ENCODE measurements at regions not wholly inside any gene's neighbourhood (a gene's known extent, or its start where the extent isn't known, plus 50 kb on each side); places are given as distances from the start of the nearest gene placed in this dataset.

DNA sequence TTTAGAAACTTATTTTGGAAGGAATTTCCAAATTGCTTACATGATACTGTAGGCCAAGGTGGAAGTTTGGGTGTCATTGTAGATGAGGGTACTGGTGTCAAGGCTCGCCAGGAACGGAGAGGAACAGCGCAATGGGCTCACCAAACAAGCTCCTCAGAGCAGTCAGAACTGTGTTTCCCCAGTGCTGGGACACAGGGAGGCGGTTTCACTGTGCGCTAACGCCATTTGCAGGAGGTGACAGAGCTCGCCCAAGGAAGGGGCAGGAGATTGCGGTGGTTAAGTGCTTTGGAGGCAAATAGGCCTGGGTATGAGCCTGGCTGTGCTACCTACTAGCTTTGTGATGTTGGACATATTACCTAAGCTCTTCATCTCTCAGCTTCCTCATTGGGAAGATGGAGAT is 57.3 kb downstream of the HHEX start:
- no peak for DNase-seq (ENCODE audit: low spot score)

DNA sequence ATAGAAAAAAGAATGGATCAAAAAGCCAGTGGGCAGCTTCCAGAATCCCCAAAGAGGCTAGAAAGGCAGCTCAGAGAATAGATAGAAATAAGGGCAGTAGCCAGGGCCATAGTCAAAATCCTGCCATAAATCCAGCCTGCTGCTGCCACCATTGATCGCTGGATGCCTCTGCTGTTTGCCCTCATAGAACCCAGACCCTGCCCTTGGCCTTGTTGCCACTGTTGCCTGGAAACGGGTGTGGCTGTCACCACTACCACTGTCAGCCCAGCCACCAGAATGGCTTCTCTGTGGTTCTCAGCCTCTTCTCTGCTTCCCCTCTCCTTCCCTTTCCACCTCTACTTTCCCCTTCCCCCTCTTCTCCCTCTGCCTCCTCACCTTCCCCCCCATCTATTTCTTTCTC is 57.8 kb downstream of the HHEX start:
- DNase-seq (ENCODE audit: low spot score): no peak

DNA sequence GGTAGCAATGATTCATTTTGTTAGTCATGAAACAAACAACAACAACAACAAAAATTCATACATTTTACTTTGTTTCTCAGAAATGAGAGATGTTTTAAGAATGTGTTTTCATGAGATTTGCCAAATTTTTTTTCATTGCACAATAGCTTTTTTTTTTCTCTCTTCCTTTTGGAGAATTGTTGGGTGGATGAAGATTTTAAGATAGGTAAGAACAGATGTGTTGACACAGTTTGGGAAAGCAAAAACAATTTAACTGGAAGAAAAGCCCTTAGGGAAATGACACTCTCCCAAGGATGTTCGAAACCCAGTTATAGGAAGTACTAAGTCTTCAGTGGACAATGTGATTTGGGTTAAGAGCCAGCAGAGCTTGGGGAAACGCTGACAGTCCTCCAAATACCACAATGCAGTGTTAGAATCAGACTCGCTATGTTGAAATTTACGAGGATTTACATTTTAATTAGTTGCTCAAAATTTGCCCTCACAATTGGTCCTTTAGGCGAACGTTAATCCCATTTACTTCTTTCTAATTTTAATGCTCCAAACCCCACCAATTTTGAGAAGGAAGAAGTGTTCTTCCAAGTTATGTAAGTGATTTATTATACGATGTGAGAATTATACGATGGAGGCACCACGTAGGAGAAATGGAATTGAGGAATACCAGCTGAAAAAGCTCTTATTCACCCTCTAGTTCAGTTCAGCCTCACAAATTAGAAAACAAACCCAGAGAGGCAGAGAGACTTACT is 61.2 kb downstream of the HHEX start:
- DNase-seq (ENCODE audit: low spot score): no peak

DNA sequence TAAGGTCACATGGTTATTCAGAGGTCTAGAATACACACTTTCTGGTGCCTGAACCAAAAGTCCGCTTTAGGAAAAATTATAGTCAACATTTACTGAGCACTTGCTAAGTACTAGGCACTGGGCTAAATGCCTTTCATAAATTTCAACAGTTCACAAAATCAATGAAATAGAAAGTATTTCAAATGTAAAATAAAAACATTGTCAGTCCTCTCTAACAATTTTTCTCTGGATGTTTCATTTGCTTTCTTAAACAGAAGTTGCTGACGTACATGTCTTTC is 61.7 kb downstream of the HHEX start:
- no peak for DNase-seq (ENCODE audit: low spot score)

DNA sequence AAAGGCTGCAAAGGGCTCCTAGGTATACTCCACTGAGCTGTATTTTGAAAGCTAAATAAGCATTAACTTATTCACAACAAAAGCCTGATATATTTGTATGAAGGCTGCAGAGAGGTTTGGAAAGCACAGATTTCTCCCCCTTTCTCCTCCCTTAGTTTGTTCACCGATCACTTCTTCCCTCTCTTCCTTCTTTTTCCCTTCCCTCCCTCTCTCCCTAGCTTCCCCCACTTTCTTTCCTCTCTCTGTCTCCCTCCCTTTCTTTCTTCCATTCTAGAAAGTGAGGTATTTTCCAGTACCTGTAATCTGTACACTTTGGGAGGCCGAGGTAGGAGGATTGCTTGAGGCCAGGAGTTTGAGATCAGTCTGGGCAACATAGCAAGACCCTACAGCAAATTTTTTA is 62.1 kb downstream of the HHEX start:
- DNase-seq (ENCODE audit: low spot score): no peak

DNA sequence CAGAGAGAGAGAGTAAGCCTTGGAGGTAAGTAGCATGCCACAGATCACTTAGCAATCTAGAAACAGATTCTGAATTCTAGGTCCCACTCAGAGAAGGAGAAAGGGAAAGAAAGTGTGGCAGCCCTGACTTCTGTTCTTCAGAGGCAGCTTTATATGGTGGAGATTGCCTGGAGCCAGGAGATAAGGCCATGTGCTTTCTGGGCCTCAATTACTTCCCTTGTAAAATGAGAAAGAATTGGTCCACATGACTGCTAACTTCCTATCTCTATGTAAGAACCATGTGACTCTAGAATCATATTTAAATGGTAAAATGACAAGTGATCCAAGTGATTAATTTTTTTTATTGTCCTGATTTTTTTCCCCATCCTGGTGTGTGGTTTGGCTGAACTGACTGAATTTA is 64.1 kb downstream of the HHEX start:
- no peak for DNase-seq (ENCODE audit: low spot score)

DNA sequence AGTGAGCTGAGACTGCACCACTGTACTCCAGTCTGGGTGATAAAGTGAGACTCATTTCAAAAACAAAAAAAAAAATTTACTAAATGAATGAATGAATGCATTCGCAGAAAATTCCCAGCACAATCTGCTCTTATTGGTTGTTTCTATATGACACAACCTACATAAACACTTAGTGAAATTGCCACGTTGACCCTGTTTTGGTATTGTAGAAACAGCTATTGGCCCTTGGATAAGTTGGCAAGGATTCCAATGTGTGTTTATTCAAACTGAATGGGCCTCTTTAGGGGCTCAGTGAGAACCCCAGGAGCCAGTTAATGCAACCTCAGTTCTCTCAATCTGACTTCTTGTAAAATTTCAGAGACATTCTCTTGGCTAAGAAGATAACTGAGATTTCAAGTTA is 66.0 kb downstream of the HHEX start:
- no peak for DNase-seq (ENCODE audit: low spot score)

DNA sequence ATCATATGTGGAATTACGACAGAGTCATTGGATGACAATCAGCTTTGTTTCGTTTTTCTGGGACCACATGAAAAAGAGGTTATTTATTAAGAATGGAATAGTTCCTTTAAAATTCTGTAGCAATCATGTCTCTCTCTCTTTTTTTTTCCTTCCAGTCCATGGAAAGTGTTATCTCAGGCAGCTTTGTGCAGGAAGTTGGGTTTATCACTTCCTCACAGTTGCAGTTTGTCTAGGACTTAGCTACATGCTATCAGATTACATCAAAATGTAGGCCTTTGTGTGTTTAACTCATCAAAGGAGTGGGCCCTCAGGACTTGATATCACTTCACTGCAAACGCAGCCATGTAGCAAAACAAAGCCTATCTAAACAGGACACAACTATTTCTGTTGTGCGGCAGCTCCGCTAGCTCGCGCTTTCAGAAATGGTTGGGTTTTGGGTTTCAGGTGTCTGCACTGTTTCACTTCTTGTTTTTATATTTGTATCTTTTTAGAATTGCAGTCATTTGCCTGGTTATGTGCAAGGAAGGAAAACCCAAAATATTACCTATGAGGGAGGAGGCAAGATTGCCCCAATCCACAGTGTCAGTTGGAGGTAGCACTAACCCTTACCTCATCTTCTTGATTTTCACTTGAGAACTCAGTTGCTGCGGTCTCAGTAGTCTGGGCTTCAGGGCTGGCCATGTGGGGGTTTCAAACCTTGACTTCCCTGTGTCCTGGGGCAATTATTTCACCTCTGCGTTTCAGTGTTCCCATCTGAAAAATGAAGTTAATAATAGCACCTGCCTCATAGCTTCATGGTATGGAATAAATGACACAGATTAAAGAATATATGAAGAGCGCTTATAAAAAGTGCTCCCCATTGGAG is 66.7 kb downstream of the HHEX start:
- no peak for DNase-seq (ENCODE audit: low spot score)

DNA sequence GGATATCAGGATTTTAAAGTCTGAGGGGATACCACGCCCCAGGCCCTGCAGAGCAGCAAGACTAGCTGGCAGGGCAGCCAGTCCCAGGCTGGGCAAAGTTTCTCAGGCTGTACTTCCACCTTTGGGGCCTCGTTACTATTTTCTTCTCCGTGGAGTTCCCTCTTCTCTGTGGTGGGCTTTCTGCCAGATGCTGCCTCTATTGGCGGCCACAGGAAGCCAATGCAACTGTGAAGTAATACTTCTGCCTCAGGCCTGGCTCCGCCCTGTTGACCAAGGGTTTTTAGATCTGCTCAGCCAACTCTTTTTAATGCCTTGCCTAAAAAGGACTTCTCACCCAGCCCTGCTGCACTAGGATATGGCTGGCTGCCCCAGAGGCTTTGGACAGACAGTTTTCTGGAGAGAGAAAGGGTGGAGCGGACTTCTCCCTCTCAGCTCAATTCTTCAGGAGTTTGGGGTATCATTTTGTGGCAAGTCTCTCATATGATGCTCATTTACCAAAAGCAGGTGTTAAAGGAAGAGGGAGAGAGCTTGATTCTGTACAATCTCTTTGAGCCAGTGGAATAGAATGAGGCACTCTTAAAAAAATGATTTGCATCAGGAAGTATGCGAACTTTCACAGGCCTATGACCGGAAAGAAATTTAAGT is 67.4 kb downstream of the HHEX start:
- DNase-seq (ENCODE audit: low spot score): peak; percentile 90

DNA sequence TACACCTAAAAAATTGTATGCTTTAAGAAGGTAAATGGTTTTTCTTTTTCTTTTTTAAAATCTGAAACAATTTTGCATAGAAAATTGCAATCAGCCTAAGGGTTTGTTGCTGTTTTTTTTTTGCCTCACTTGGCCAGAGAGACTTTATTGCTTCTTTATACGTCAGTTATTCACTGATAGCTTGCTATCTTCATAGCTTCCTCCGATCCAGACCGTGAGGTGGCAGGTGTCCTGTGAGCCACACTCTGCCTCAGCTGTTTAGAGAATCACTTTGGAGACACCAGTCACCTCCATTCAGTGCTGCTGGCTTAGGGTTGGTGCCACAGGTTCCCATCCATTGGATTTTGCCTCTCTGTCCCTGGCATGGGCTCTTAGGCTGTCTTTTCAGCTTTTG is 68.0 kb downstream of the HHEX start:
- DNase-seq (ENCODE audit: low spot score): no peak

DNA sequence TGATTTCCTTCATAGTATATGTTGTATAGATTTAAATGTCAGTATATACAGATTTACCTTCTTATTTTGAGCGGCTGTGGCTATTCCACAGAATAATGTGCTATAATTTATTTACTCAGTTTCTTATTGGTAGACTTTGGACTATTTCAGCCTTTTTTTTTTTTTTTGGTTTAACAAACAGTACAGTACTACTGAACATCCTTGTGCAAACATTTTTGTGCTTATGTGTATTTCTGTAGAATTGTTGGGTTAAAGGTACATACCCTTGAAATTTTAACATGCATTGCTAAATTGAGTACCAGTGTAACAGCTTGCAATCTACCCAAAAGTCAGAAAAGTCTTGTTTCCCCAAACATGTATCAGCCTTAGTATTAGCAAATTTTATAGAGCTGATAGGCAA is 68.8 kb downstream of the HHEX start:
- no peak for DNase-seq (ENCODE audit: low spot score)

DNA sequence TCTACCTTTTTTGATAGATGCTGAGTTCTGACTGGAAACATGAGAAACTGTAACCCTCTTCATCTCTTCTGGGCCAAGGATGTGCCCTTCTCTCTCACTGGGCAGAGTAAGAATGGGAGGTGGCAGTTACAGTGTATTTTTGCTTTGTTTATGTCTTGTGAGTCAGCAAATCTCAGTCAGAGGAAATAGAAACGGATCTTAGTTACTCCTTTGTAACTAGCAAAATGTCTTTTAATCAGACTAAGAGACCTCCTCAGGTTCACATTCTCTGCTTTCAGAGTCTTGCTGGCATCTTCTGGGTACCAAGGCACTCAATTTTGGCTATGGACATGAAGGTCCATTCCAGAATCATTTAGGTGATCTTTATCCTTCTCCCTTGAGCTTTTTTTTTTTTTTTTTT is 70.9 kb downstream of the HHEX start:
- DNase-seq (ENCODE audit: low spot score): no peak

DNA sequence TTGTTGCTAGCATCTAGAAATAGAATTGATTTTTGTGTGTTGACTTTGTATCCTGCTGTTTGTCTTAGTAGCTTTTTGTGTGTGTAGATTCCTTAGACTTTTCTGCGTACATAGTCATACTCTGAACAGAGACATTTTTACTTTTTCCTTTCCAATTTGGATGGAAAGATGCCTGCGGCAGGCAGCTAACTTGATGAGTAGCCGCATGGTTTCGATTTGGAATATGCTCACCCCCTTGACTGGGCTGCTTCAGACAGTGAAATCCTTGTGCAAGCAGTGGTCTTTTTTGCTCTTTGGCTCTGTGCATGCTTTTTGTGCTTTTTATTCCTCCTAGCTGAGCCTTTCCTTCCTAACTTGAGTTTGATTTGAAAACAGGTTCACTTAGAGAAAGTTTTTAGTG is 71.8 kb downstream of the HHEX start:
- DNase-seq (ENCODE audit: low spot score): no peak

DNA sequence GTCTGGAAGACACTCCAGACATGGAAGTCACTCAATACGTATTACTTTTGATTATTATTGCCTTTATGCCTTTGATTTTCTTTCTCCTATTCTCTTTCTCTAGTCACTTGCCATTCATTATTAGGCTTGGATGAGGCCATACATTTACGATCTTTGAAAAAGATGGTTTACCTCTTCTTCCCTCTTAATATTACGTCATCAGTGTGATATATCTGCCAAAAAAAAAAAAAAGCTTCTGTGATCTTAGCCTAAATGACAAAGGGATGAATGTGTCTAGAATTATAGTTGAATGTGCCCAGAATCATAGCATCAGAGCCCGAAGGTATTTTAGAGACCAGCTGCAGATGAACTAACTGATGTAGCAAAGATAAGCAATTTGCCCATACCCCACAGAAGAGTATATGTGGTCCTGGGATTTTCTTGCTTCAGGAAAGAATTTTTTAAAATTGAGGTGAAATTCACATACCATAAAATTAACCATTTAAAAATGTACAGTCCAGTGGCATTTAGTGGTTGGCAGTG is 73.9 kb downstream of the HHEX start:
- no peak for DNase-seq (ENCODE audit: low spot score)

DNA sequence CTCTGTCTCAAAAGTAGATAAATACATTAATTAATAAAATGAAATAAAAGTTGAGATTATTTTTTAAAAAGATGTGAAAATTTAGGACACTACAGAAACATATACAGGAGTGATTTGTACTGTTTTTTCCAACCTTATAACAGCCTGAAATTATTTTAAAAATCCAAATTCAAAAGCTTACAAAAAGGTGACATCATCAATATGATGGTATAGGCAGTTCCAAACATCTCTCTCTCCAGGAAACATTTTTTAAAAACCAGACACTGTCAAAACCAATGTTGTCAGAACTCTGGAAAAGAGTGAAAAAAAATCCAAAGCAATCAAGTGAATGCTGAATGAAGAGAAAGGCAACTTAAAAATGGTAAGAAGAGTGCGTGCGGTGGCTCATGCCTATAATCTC is 76.7 kb downstream of the HHEX start:
- no peak for DNase-seq (ENCODE audit: low spot score)

DNA sequence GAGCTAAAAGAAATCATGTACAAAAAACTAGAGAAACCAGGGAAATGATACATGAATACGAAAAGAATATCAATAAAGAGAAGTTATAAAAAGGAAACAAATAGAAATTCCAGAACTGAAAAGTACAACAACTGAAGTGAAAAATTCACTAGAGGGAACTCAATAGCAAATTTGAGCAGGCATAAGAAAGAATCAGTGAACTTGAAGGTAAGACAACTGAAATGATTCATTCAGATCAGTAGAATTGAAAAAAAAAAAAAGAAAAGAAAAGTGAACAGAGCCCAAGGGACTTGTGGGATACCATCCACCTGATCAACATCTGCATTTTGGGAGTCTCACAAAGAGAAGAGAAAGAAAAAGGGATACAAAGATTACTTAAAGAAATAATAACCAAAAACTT is 78.3 kb downstream of the HHEX start:
- DNase-seq (ENCODE audit: low spot score): no peak

DNA sequence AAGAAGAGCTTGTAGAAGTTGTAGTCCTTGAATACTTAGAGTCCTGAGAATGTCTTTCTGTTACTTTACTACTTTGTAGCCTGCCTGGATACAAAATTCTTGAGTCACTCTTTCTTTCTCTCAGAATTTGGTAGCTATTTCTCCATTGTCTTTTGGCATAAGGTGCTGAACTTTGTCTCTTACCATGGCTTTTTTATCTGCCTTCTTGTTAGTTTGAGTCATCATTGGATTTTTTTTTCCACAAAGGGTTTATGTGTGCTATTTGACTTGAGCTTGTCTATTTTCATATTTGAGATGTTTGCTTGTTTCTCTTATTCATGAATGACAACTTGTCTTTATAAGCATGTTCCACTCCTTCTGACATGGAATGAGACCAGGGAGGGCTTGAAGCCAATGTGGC is 74.5 kb upstream of the EXOC6 start:
- DNase-seq (ENCODE audit: low spot score): no peak

DNA sequence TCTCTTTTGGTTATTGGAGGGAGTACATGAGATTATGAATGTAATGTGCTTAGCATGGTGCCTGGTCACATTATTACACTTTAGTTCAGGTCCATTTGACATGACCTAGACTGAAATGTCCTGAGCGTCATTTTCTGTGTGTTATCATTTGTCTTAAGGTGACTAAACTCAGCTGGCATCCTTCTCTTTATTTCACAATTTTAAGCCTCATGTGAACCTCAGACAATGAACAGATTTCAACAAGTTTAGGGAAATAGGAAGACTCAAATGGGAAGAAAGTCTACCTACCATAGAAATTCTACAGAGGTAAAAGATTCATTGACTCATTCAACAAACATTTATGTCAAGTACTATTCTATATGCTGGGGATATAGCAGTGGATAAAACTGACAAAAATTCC is 70.2 kb upstream of the EXOC6 start:
- no peak for DNase-seq (ENCODE audit: low spot score)

DNA sequence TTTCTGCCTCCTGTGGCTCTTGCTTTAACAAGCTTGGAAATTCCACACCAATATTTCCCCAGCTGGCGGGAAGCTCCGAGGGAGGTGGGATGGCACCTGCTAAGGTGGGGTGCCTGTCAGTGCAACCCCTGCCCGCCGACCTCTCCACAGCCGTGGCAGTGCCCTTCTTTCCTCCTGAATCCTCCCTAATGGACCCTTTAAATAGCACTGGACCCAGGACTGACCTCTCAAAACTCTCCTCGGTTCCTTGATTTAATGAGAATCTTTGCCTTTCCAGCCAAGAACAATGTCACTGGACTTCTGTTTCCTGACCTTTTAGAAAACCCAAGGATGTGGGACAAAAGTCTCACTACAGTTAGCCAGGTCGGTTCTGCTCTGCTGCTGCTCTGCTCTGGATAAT is 63.2 kb upstream of the EXOC6 start:
- DNase-seq (ENCODE audit: low spot score): no peak

DNA sequence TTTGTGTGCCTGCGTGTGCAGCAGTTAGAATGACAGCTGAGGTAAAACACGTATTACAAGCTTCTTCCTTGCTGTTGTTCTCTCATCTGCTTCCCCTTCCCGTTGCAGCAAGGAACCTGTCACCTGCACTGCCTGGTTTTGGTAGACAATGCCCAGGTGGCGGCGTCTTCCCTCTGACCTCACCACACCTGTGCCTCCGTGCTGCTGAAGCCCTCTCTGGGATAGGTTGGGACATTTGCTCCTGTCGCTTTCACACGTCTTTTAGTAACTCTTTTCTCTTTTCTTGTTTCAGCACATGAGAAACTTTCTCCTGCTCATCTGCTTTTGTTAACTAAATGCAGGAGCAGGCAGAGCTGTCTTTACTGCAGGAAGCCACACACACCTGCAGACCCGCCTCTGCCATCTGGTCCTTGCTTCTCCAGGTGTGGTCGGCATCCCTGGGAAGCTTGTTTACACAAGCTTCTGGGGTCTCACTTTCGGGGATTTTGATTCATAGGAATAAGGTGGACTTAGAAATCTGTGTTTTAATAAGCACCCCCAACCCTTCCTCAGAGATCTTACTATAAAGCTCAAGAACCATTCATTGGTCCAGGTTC is 60.7 kb upstream of the EXOC6 start:
- no peak for DNase-seq (ENCODE audit: low spot score)

DNA sequence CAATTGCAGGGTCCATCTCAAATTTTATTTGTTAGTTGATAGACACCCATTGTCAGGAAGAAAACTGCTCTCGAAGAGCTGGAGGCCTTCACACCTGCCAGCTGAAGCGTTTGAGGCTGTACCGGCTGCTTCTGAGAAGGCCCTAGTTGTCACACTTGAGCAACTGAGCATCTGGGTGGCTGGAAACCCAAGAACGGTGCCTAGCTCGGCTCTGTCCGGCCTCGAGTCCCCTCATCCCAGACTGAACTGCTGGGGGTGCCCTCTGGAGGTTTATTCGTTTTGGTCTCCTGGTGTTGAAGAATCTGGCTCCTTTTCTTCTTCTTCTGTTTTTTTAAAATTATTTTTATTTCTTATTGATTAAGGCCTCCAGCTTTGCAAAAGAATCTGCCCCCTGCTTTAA is 59.3 kb upstream of the EXOC6 start:
- no peak for DNase-seq (ENCODE audit: low spot score)

DNA sequence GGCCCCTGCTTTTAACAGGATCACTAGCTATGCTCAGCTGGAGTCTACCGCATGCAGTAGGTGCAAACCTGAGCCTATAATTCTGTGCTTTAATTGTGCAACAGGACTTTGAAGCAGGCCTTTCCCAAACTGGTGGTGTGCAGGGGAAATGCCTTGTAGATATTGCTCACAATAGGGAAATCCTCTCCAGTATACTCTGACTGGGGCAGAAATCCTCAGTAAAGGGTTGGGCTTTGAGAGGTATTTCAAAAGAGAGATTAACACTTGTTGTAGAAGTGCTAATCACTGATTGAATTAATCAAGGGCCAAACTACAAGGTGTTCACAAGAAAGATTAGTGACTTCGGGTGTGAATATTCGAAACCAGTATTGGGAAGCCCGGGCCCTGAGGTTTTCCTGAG is 58.5 kb upstream of the EXOC6 start:
- DNase-seq (ENCODE audit: low spot score): no peak
